B cell (primary cell): ENCODE measurements at regions not wholly inside any gene's neighbourhood (a gene's known extent, or its start where the extent isn't known, plus 50 kb on each side); places are given as distances from the start of the nearest gene placed in this dataset.
A peak's percentile ranks its signal among the peaks of the same experiment; 100 is the strongest.

ENCODE experiments used
- ATAC-seq: fragments of 200-7000 bp; cut with Tn5 transposase; one replicate; pipeline ENCODE4 v1.10.0; 2021; ENCODE audit warnings: low read depth, mild to moderate bottlenecking, moderate number of reproducible peaks, moderate library complexity
- CTCF ChIA-PET: fragments of 350-600 bp; sonication (Branson Sonifier 250); formaldehyde crosslinking; loops from one replicate; lab custom pipeline; 2021; ENCODE audit warnings: antibody characterized with exemption, inconsistent platforms; lab: Charles Lee
- POLR2A ChIA-PET: fragments of 350-600 bp; sonication (Branson Sonifier 250); formaldehyde crosslinking; loops from one replicate; lab custom pipeline; 2021; ENCODE audit warnings: antibody characterized with exemption; lab: Charles Lee
- DNase-seq: peaks from one replicate; pipeline ENCODE4 v3.0.0; 2013
- H2AFZ ChIP-seq: 2 replicates; pipeline ENCODE4 v1.6.1; 2012; ENCODE audit warnings: mild to moderate bottlenecking, low read depth, low read length; ENCODE audit not compliant: insufficient read depth, poor library complexity, severe bottlenecking
- H3K27ac ChIP-seq, 2 donors: 1 replicate in 1 of 2; 2 replicates in 1 of 2; pipeline ENCODE4 v1.5.1; 2012 to 2013; ENCODE audit warnings: low read length in 2 of 2, mild to moderate bottlenecking in 2 of 2, moderate library complexity in 1 of 2
- H3K27me3 ChIP-seq, 4 experiments: fragments of 200-600 bp in 1 of 4; sonication (generic) in 1 of 4; replicated peaks in 1 of 4; 1 replicate in 2 of 4; 2 replicates in 2 of 4; pipeline versions ENCODE4 v1.6.1 to v1.7.0; 2013 to 2016; ENCODE audit warnings: low read length in 3 of 4, mild to moderate bottlenecking in 2 of 4, mixed read lengths in 1 of 4, moderate library complexity in 1 of 4; ENCODE audit not compliant: insufficient read depth in 4 of 4, control insufficient read depth in 3 of 4; ENCODE audit errors: control extremely low read depth in 1 of 4
- H3K36me3 ChIP-seq, 2 experiments: replicated peaks in 1 of 2; 1 replicate in 1 of 2; 2 replicates in 1 of 2; pipeline versions ENCODE4 v1.6.1 to v1.7.1; 2013; ENCODE audit warnings: low read length in 1 of 2; ENCODE audit not compliant: insufficient read depth in 2 of 2, control insufficient read depth in 1 of 2; ENCODE audit errors: control extremely low read depth in 1 of 2, extremely low read depth in 1 of 2
- H3K4me1 ChIP-seq, 2 donors: fragments of 200-600 bp in 1 of 2; sonication (generic) in 1 of 2; 1 replicate in 1 of 2; 2 replicates in 1 of 2; pipeline versions ENCODE4 v1.5.1 to v1.6.1; 2013 to 2017; ENCODE audit warnings: low read length in 2 of 2; ENCODE audit not compliant: control insufficient read depth in 2 of 2, insufficient read depth in 2 of 2
- H3K4me2 ChIP-seq: replicated peaks from 2 replicates; pipeline ENCODE3; 2012; ENCODE audit warnings: mild to moderate bottlenecking, low read depth, low read length; ENCODE audit not compliant: poor library complexity, severe bottlenecking
- H3K4me3 ChIP-seq, 5 experiments: fragments of 200-600 bp in 1 of 5; sonication (generic) in 1 of 5; 1 replicate in 3 of 5; 2 replicates in 2 of 5; pipeline versions ENCODE4 v1.5.1 to v1.7.0; 2011 to 2016; ENCODE audit warnings: low read length in 4 of 5, mild to moderate bottlenecking in 4 of 5, low read depth in 2 of 5, control low read depth in 1 of 5, moderate library complexity in 1 of 5; ENCODE audit not compliant: insufficient read depth in 1 of 5; ENCODE audit errors: control extremely low read depth in 1 of 5, extremely low read depth in 1 of 5
- H3K79me2 ChIP-seq: fragments of 200-600 bp; sonication (generic); one replicate; pipeline ENCODE4 v1.6.0; 2016; ENCODE audit warnings: low read length; ENCODE audit not compliant: control insufficient read depth, insufficient read depth
- H3K9ac ChIP-seq: fragments of 200-600 bp; sonication (generic); 2 replicates; pipeline ENCODE4 v1.6.1; 2017; ENCODE audit warnings: mild to moderate bottlenecking, low read length, moderate library complexity
- H3K9me3 ChIP-seq, 3 donors: one replicate each; pipeline versions ENCODE4 v1.6.1 to v1.7.1; 2013; ENCODE audit warnings: low read length in 2 of 3; ENCODE audit not compliant: control insufficient read depth in 2 of 3, insufficient read depth in 1 of 3; ENCODE audit errors: control extremely low read depth in 1 of 3
- H4K20me1 ChIP-seq: 2 replicates; pipeline ENCODE4 v1.6.0; 2012; ENCODE audit warnings: mild to moderate bottlenecking, low read length; ENCODE audit not compliant: insufficient read depth, control insufficient read depth, poor library complexity, severe bottlenecking
- H3K27ac Mint-ChIP-seq: one replicate; pipeline ENCODE4 v1.8.0; 2021; ENCODE audit warnings: mixed read lengths
- H3K27me3 Mint-ChIP-seq: one replicate; pipeline ENCODE4 v1.8.0; 2021; ENCODE audit warnings: mixed read lengths
- H3K4me1 Mint-ChIP-seq: one replicate; pipeline ENCODE4 v1.8.0; 2021; ENCODE audit warnings: mixed read lengths
- H3K4me3 Mint-ChIP-seq: one replicate; pipeline ENCODE4 v1.8.0; 2021; ENCODE audit warnings: mixed read lengths
- H3K9me3 Mint-ChIP-seq: one replicate; pipeline ENCODE4 v1.8.0; 2022; ENCODE audit warnings: mixed read lengths; ENCODE audit not compliant: insufficient read depth
- CTCF ChIP-seq: fragments of 200-600 bp; IDR thresholded peaks from one replicate; pipeline ENCODE4 v1.8.0; 2022; ENCODE audit warnings: antibody characterized with exemption, mild to moderate bottlenecking
- EZH2 ChIP-seq: IDR thresholded peaks from 2 replicates; pipeline ENCODE4 v1.6.1; 2012; ENCODE audit warnings: borderline replicate concordance, low read depth, mild to moderate bottlenecking, moderate library complexity, low read length; ENCODE audit not compliant: insufficient read depth, poor library complexity, severe bottlenecking
- WGBS: methylation state at CpG from one replicate; pipeline ENCODE4 v1.1.5; 2013; ENCODE audit warnings: missing lambda C conversion rate; ENCODE audit not compliant: insufficient coverage; 5-methylcytosine and 5-hydroxymethylcytosine counted together
- intact Hi-C: fragments of 100-400 bp; cut with micrococcal nuclease; formaldehyde crosslinking; loops from one replicate; pipeline ENCODE4 v1.10.0; 2022

- H3K27me3 Mint-ChIP-seq, result no peaks in the 10 kb centered on the region
- no peak for TF ChIP-seq EZH2
- no peak for TF ChIP-seq CTCF
- WGBS, result 68% methylated on average over 3 of the region's 4 CpGs
- Histone ChIP-seq H3K27ac (no peak overlapping the region), H3K79me2 (no peaks in the 10 kb centered on the region), H4K20me1 (no peaks in the 10 kb centered on the region), H3K9me3 (no peaks in the 10 kb centered on the region), H3K4me1 (peaks cover 23 to 36% of the 10 kb centered on the region in 2 donors), H3K27me3 (no peaks in the 10 kb centered on the region), H3K4me2 (peak overlapping the region; percentile 60), H3K4me3 (no peak overlapping the region), H2AFZ (no peak overlapping the region), H3K9ac (no peak overlapping the region), H3K36me3 (no peaks in the 10 kb centered on the region)
- peaks cover 50% of the 10 kb centered on the region for H3K4me1 Mint-ChIP-seq
- peak overlapping the region; percentile 61 for H3K27ac Mint-ChIP-seq
- DNase-seq (no peak), ATAC-seq (no peak)
- ChIA-PET POLR2A (no interaction called here), CTCF (interaction anchor here (0.8 to 2.8 kb wide), 6 partner anchors 12 to 107 kb away, joined by 4 to 11 read pairs (median 6); no protein-coding TSS in a partner anchor)
- no peaks in the 10 kb centered on the region for H3K9me3 Mint-ChIP-seq
- H3K4me3 Mint-ChIP-seq, result no peak overlapping the region
- intact Hi-C loops, result no loop called here
Observed at GRCh38 chr5:139739150-139739974, 56.2 kb upstream of the PSD2 start.
